H1 (cell line): ENCODE measurements at regions not wholly inside any gene's neighbourhood (a gene's known extent, or its start where the extent isn't known, plus 50 kb on each side); places are given as distances from the start of the nearest gene placed in this dataset.

ENCODE experiments used
- CTCF ChIA-PET: fragments of 300-600 bp; sonication (Branson Sonifier 250); formaldehyde crosslinking; loops from one replicate; lab custom pipeline; 2021; ENCODE audit not compliant: partially characterized antibody; lab: Charles Lee
- POLR2A ChIA-PET: fragments of 300-600 bp; sonication (Branson Sonifier 250); formaldehyde crosslinking; loops from one replicate; lab custom pipeline; 2021; ENCODE audit warnings: inconsistent platforms; ENCODE audit not compliant: partially characterized antibody; lab: Charles Lee
- DNase-seq, 2 experiments: peaks; one replicate each; pipeline versions ENCODE4 v3.0.0 to v3.0.0-alpha.2; 2010 to 2022; ENCODE audit warnings: low spot score in 2 of 2, low read depth in 1 of 2, mixed read lengths in 1 of 2
- FAIRE-seq: peaks from 2 replicates; lab custom pipeline; 2011; peaks lifted over from hg19 to GRCh38; lab: Jason Lieb, UNC
- H2AFZ ChIP-seq: 2 replicates; pipeline ENCODE4 v1.8.1; 2012; ENCODE audit warnings: low read length, inconsistent platforms
- H2AK5ac ChIP-seq: 2 replicates; pipeline ENCODE4 v1.6.1; 2013; ENCODE audit warnings: low read depth, low read length
- H2BK120ac ChIP-seq: replicated peaks from 2 replicates; pipeline ENCODE3; 2013; ENCODE audit warnings: low read depth, low read length, inconsistent platforms
- H2BK12ac ChIP-seq: 2 replicates; pipeline ENCODE4 v1.6.1; 2013; ENCODE audit warnings: low read depth, low read length
- H2BK15ac ChIP-seq: 2 replicates; pipeline ENCODE4 v1.6.1; 2013; ENCODE audit warnings: low read length
- H2BK20ac ChIP-seq: 2 replicates; pipeline ENCODE4 v1.6.1; 2013; ENCODE audit warnings: low read length
- H2BK5ac ChIP-seq: 2 replicates; pipeline ENCODE4 v1.6.1; 2013; ENCODE audit warnings: low read depth, low read length
- H3K14ac ChIP-seq: 2 replicates; pipeline ENCODE4 v1.6.1; 2013; ENCODE audit warnings: inconsistent platforms; ENCODE audit not compliant: insufficient read length
- H3K18ac ChIP-seq: 2 replicates; pipeline ENCODE4 v1.6.1; 2013; ENCODE audit warnings: low read length; ENCODE audit errors: extremely low read depth
- H3K23ac ChIP-seq: 2 replicates; pipeline ENCODE4 v1.6.1; 2013; ENCODE audit warnings: inconsistent platforms; ENCODE audit not compliant: insufficient read length
- H3K23me2 ChIP-seq: 2 replicates; pipeline ENCODE4 v1.6.1; 2013; ENCODE audit warnings: low read depth, low read length
- H3K27ac ChIP-seq: 2 replicates; pipeline ENCODE4 v1.6.1; 2011; ENCODE audit warnings: low read depth, low read length, inconsistent platforms
- H3K27me3 ChIP-seq, 4 experiments: replicated peaks in 1 of 4; 1 replicate in 1 of 4; 2 replicates in 3 of 4; pipeline versions ENCODE4 v1.6.1 to v1.8.1; 2011 to 2013; ENCODE audit warnings: low read length in 3 of 4, mild to moderate bottlenecking in 3 of 4, inconsistent platforms in 2 of 4, mixed read lengths in 2 of 4, moderate library complexity in 1 of 4; ENCODE audit not compliant: control insufficient read depth in 3 of 4, insufficient read depth in 3 of 4; ENCODE audit errors: extremely low read depth in 1 of 4
- H3K36me3 ChIP-seq, 4 experiments: 2 replicates each; pipeline versions ENCODE4 v1.6.1 to v1.8.1; 2011 to 2013; ENCODE audit warnings: mild to moderate bottlenecking in 4 of 4, low read length in 3 of 4, moderate library complexity in 2 of 4, control low read depth in 1 of 4, inconsistent platforms in 1 of 4; ENCODE audit not compliant: insufficient read depth in 4 of 4, control insufficient read depth in 2 of 4
- H3K4ac ChIP-seq: replicated peaks from 2 replicates; pipeline ENCODE3; 2013; ENCODE audit warnings: low read length, low read depth, mixed read lengths, inconsistent platforms; ENCODE audit not compliant: insufficient read length
- H3K4me1 ChIP-seq, 4 experiments: replicated peaks in 1 of 4; 1 replicate in 1 of 4; 2 replicates in 3 of 4; pipeline versions ENCODE4 v1.6.1 to v1.8.1; 2011 to 2013; ENCODE audit warnings: low read length in 3 of 4, inconsistent platforms in 2 of 4, mixed read lengths in 1 of 4; ENCODE audit not compliant: insufficient read depth in 4 of 4, control insufficient read depth in 3 of 4
- H3K4me2 ChIP-seq, 2 experiments: 2 replicates each; pipeline versions ENCODE4 v1.6.1 to v1.8.1; 2011 to 2013; ENCODE audit warnings: low read depth in 2 of 2, low read length in 2 of 2, control low read depth in 1 of 2, inconsistent platforms in 1 of 2, mild to moderate bottlenecking in 1 of 2; ENCODE audit not compliant: insufficient read depth in 1 of 2
- H3K4me3 ChIP-seq, 4 experiments: fragments of 200-600, 300-600 bp in 1 of 4; sonication (generic), shearing (Covaris generic), sonication (Bioruptor Twin) in 1 of 4; 2 replicates each; pipeline versions ENCODE4 v1.5.1 to v1.8.1; 2011 to 2016; ENCODE audit warnings: low read length in 4 of 4, low read depth in 3 of 4, control low read depth in 2 of 4, inconsistent platforms in 2 of 4, mild to moderate bottlenecking in 2 of 4, mixed read lengths in 1 of 4, moderate library complexity in 1 of 4; ENCODE audit not compliant: insufficient read depth in 2 of 4; ENCODE audit errors: extremely low read depth in 1 of 4
- H3K56ac ChIP-seq: replicated peaks from 2 replicates; pipeline ENCODE3; 2013; ENCODE audit warnings: low read depth, mild to moderate bottlenecking, mixed read lengths, low read length, inconsistent platforms; ENCODE audit not compliant: insufficient read length
- H3K79me1 ChIP-seq: 2 replicates; pipeline ENCODE4 v1.6.1; 2013; ENCODE audit warnings: low read depth, low read length, control low read depth
- H3K79me2 ChIP-seq, 2 experiments: 2 replicates each; pipeline versions ENCODE4 v1.6.1 to v1.8.1; 2012 to 2013; ENCODE audit warnings: low read length in 2 of 2, mild to moderate bottlenecking in 2 of 2, inconsistent platforms in 1 of 2; ENCODE audit not compliant: insufficient read depth in 2 of 2, control insufficient read depth in 1 of 2
- H3K9ac ChIP-seq, 4 experiments: replicated peaks in 1 of 4; 1 replicate in 1 of 4; 2 replicates in 3 of 4; pipeline versions ENCODE4 v1.6.1 to v1.8.1; 2011 to 2013; ENCODE audit warnings: low read depth in 3 of 4, low read length in 3 of 4, control low read depth in 2 of 4, mild to moderate bottlenecking in 2 of 4, moderate library complexity in 2 of 4, inconsistent platforms in 1 of 4; ENCODE audit errors: extremely low read depth in 1 of 4
- H3K9me3 ChIP-seq, 2 experiments: 2 replicates each; pipeline versions ENCODE4 v1.6.1 to v1.8.1; 2012 to 2013; ENCODE audit warnings: mild to moderate bottlenecking in 2 of 2, moderate library complexity in 2 of 2, control low read depth in 1 of 2, inconsistent platforms in 1 of 2, low read depth in 1 of 2, low read length in 1 of 2, mixed read lengths in 1 of 2; ENCODE audit not compliant: insufficient read depth in 2 of 2
- H4K20me1 ChIP-seq, 2 experiments: replicated peaks in 1 of 2; 2 replicates each; pipeline versions ENCODE3 to v1.8.1; 2011 to 2013; ENCODE audit warnings: inconsistent platforms in 2 of 2, low read length in 2 of 2, mild to moderate bottlenecking in 1 of 2; ENCODE audit not compliant: insufficient read depth in 2 of 2, control insufficient read depth in 1 of 2
- H4K5ac ChIP-seq: 2 replicates; pipeline ENCODE4 v1.6.1; 2013; ENCODE audit warnings: low read length, low read depth, mixed read lengths, inconsistent platforms; ENCODE audit not compliant: insufficient read length
- H4K8ac ChIP-seq: 2 replicates; pipeline ENCODE4 v1.8.0; 2013; ENCODE audit warnings: mild to moderate bottlenecking, moderate library complexity, low read length, inconsistent platforms; ENCODE audit not compliant: insufficient read depth; ENCODE audit errors: extremely low read depth
- H4K91ac ChIP-seq: replicated peaks from 2 replicates; pipeline ENCODE3; 2013; ENCODE audit warnings: low read length, mixed read lengths, inconsistent platforms; ENCODE audit not compliant: insufficient read length
- SRF ChIP-seq: IDR thresholded peaks from 2 replicates; pipeline ENCODE4 v1.6.1; 2011; ENCODE audit warnings: mild to moderate bottlenecking, low read depth, low read length, moderate library complexity
- SUZ12 ChIP-seq: fragments of 200-600 bp; sonication (generic); IDR thresholded peaks from 2 replicates; pipeline ENCODE4 v1.6.1; 2012; ENCODE audit warnings: mild to moderate bottlenecking, inconsistent platforms, low read length, moderate library complexity, mixed read lengths
- WGBS, 2 experiments: shearing (Covaris generic) in 1 of 2; methylation state at CpG; one replicate each; pipeline versions ENCODE4 v1.1.6 to v1.1.7; 2013 to 2015; ENCODE audit warnings: low lambda C conversion rate in 2 of 2, mixed read lengths in 2 of 2, inconsistent platforms in 1 of 2, low coverage in 1 of 2, missing lambda C conversion rate in 1 of 2; ENCODE audit not compliant: insufficient replicate concordance in 2 of 2, insufficient coverage in 1 of 2, insufficient read length in 1 of 2; ENCODE audit errors: extremely low coverage in 1 of 2, missing lambda C conversion rate in 1 of 2; 5-methylcytosine and 5-hydroxymethylcytosine counted together

DNA sequence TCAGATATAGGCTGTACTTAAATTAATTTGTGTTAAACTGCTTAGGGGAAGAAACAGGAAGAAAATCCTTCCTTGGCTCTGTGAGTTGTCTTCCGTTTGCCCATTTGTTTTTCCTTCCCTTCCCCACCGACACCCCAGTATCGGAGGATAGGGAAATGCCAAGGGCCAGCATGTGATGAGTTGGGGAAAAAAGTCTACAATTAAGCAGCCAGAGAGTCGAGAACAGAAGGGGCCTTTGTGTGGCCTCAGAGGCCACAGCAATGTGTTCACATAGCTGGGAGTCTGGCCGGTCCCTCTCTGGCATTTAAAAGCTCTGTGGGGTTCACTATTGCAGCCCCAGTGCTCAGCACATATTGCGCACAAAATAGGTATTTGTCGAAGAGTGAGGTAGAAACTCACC lies 489.3 kb downstream of the MATN1 start:
- Histone ChIP-seq H3K36me3 (no peaks in the 10 kb centered on the region), H3K14ac (no peak overlapping the region), H2BK120ac (no peak overlapping the region), H2BK20ac (no peak overlapping the region), H3K4me2 (no peak overlapping the region), H4K8ac (no peak overlapping the region), H3K27ac (no peak overlapping the region), H3K4me3 (no peak overlapping the region), H3K27me3 (no peaks in the 10 kb centered on the region), H2BK12ac (no peak overlapping the region), H2BK15ac (no peak overlapping the region), H3K4me1 (no peaks in the 10 kb centered on the region), H3K4ac (no peak overlapping the region), H3K79me1 (no peaks in the 10 kb centered on the region), H3K79me2 (no peaks in the 10 kb centered on the region), H3K56ac (no peak overlapping the region), H2AFZ (no peak overlapping the region), H2BK5ac (no peak overlapping the region), H2AK5ac (no peak overlapping the region), H3K23ac (no peak overlapping the region), H3K18ac (no peak overlapping the region), H3K23me2 (no peaks in the 10 kb centered on the region), H3K9me3 (no peaks in the 10 kb centered on the region), H4K91ac (no peak overlapping the region), H4K20me1 (no peaks in the 10 kb centered on the region), H4K5ac (no peak overlapping the region), H3K9ac (no peak overlapping the region)
- FAIRE-seq, result no peak
- ChIA-PET POLR2A (no interaction called here), CTCF (interaction anchor here (0.8 to 5.1 kb wide), 11 partner anchors 10 to 147 kb away, joined by 3 to 43 read pairs (median 8); no protein-coding TSS in a partner anchor)
- no peak for TF ChIP-seq SUZ12
- TF ChIP-seq SRF, result no peak
- no peak for DNase-seq
- 89% methylated on average over 7 of the region's 7 CpGs; no CpG with 5 or more reads in 1 of the 2 experiments for WGBS, 2 experiments
